HepG2 (cell line): ENCODE measurements at regions not wholly inside any gene's neighbourhood (a gene's known extent, or its start where the extent isn't known, plus 50 kb on each side); places are given as distances from the start of the nearest gene placed in this dataset.

Experiments
- ATAC-seq: fragments of 200-7000 bp; cut with Tn5 transposase; 3 replicates; pipeline ENCODE4 v1.9.1; 2020; ENCODE audit warnings: mild to moderate bottlenecking, moderate library complexity
- BruUV-seq: library from RNA; stranded (reverse); fragments of 400-500 nt; replicated peaks from 2 replicates; lab custom pipeline; 2021; lab: Mats Ljungman, UMichigan
- CTCF ChIA-PET: fragments of 300-600 bp; formaldehyde crosslinking; extraction: SDS; loops from one replicate; lab custom pipeline; 2021; ENCODE audit warnings: low total read pairs, inconsistent platforms, low intra/inter-chr PET ratio; lab: Yijun Ruan, JAX
- POLR2A ChIA-PET: fragments of 350-600 bp; sonication (Branson Sonifier 250); formaldehyde crosslinking; loops from one replicate; lab custom pipeline; 2020; ENCODE audit warnings: antibody characterized with exemption, inconsistent platforms; lab: Yijun Ruan, JAX
- DNase-seq: peaks from one replicate; pipeline ENCODE4 v3.0.0-alpha.2; 2015; ENCODE audit warnings: low spot score
- FAIRE-seq: peaks from 3 replicates; lab custom pipeline; 2011; peaks lifted over from hg19 to GRCh38; lab: Jason Lieb, UNC
- H2AFZ ChIP-seq: one replicate; pipeline ENCODE4 v1.6.1; 2011; ENCODE audit warnings: low read length, inconsistent platforms
- H3K27ac ChIP-seq: fragments of 300-600 bp; 3 replicates; pipeline ENCODE4 v1.8.0; 2011; ENCODE audit warnings: mixed run types, mild to moderate bottlenecking, mixed read lengths, low read length, inconsistent platforms; ENCODE audit not compliant: insufficient read depth; ENCODE audit errors: extremely low read length
- H3K27me3 ChIP-seq, 2 experiments: fragments of 200-600 bp in 1 of 2; 2 replicates in 1 of 2; 3 replicates in 1 of 2; pipeline versions ENCODE4 v1.6.0 to v1.8.0; 2011; ENCODE audit warnings: low read length in 2 of 2, mild to moderate bottlenecking in 2 of 2, moderate library complexity in 2 of 2, inconsistent platforms in 1 of 2; ENCODE audit not compliant: insufficient read depth in 2 of 2, control insufficient read depth in 1 of 2
- H3K36me3 ChIP-seq, 2 experiments: fragments of 200-600 bp in 1 of 2; replicated peaks in 1 of 2; 2 replicates in 1 of 2; 3 replicates in 1 of 2; pipeline versions ENCODE4 v1.5.1 to v1.8.0; 2011; ENCODE audit warnings: low read length in 2 of 2, inconsistent platforms in 1 of 2; ENCODE audit not compliant: insufficient read depth in 2 of 2, control insufficient read depth in 1 of 2
- H3K4me1 ChIP-seq: 2 replicates; pipeline ENCODE4 v1.5.1; 2012; ENCODE audit warnings: low read length, inconsistent platforms; ENCODE audit not compliant: insufficient read depth
- H3K4me2 ChIP-seq: 2 replicates; pipeline ENCODE4 v1.6.0; 2011; ENCODE audit warnings: low read depth, low read length, inconsistent platforms
- H3K4me3 ChIP-seq, 3 experiments: fragments of 200-600 bp in 1 of 3; sonication (generic), shearing (Covaris generic) in 1 of 3; replicated peaks in 1 of 3; 2 replicates each; pipeline ENCODE4 v1.5.1; 2011 to 2016; ENCODE audit warnings: low read length in 3 of 3, inconsistent platforms in 2 of 3, low read depth in 2 of 3, mild to moderate bottlenecking in 2 of 3, control low read depth in 1 of 3, mixed read lengths in 1 of 3; ENCODE audit not compliant: insufficient read depth in 1 of 3
- H3K79me2 ChIP-seq: one replicate; pipeline ENCODE4 v1.6.1; 2011; ENCODE audit warnings: low read length, inconsistent platforms; ENCODE audit not compliant: insufficient read depth
- H3K9ac ChIP-seq: 2 replicates; pipeline ENCODE4 v1.6.0; 2011; ENCODE audit warnings: mild to moderate bottlenecking, low read depth, low read length, inconsistent platforms; ENCODE audit not compliant: insufficient read depth
- H3K9me3 ChIP-seq: 2 replicates; pipeline ENCODE4 v1.5.1; 2012; ENCODE audit warnings: mild to moderate bottlenecking, low read length
- H4K20me1 ChIP-seq: 2 replicates; pipeline ENCODE4 v1.6.0; 2011; ENCODE audit warnings: inconsistent platforms, mild to moderate bottlenecking, low read length, moderate library complexity; ENCODE audit not compliant: insufficient read depth
- EEA1 ChIP-seq: sonication (generic); formaldehyde crosslinking; IDR thresholded peaks from 2 replicates; pipeline ENCODE4 v1.5.1; 2020; ENCODE audit warnings: mild to moderate bottlenecking, missing genetic modification reagents, borderline replicate concordance
- FOSL1 ChIP-seq: sonication (generic); formaldehyde crosslinking; IDR thresholded peaks from 2 replicates; pipeline ENCODE4 v1.9.0; 2021; ENCODE audit warnings: missing genetic modification reagents, borderline replicate concordance
- GPN1 ChIP-seq: sonication (generic); formaldehyde crosslinking; IDR thresholded peaks from 2 replicates; pipeline ENCODE4 v1.5.1; 2020; ENCODE audit warnings: missing genetic modification reagents, borderline replicate concordance
- KDM3A ChIP-seq: IDR thresholded peaks from 2 replicates; pipeline ENCODE4 v1.6.1; 2018; ENCODE audit warnings: low read depth, missing compliant biosample characterization
- XRCC5 ChIP-seq: fragments of 200-400 bp; formaldehyde crosslinking; optimal IDR thresholded peaks from 2 replicates; pipeline ENCODE3; 2017; ENCODE audit warnings: mild to moderate bottlenecking, low read length
- ZBTB42 ChIP-seq: sonication (generic); formaldehyde crosslinking; IDR thresholded peaks from 2 replicates; pipeline ENCODE4 v1.5.0; 2020; ENCODE audit warnings: mild to moderate bottlenecking, missing genetic modification reagents
- ZNF484 ChIP-seq: sonication (generic); formaldehyde crosslinking; IDR thresholded peaks from 2 replicates; pipeline ENCODE4 v1.5.1; 2020; ENCODE audit warnings: mild to moderate bottlenecking, low read depth, missing genetic modification reagents, borderline replicate concordance
- ZNF513 ChIP-seq: sonication (generic); formaldehyde crosslinking; conservative IDR thresholded peaks from 2 replicates; pipeline ENCODE4 v1.5.0; 2020; ENCODE audit warnings: missing genetic modification reagents
- ZNF800 ChIP-seq: sonication (generic); formaldehyde crosslinking; IDR thresholded peaks from 2 replicates; pipeline ENCODE4 v1.4.0; 2020; ENCODE audit warnings: missing genetic modification reagents
- in situ Hi-C: cut with HindIII; loops from 2 replicates; pipeline ENCODE4 v1.10.0; 2017; ENCODE audit warnings: low pct_unique_long_range_greater_than_20kb; ENCODE audit not compliant: extremely low pct_ligation_motif_present
- intact Hi-C: fragments of 100-400 bp; cut with micrococcal nuclease; formaldehyde crosslinking; loops from one replicate; pipeline ENCODE4 v1.10.0; 2022; ENCODE audit not compliant: unreplicated experiment

- Histone ChIP-seq H3K4me2 (no peak overlapping the region), H3K36me3 (no peaks in the 10 kb centered on the region), H2AFZ (no peak overlapping the region), H3K9ac (no peak overlapping the region), H3K4me1 (no peaks in the 10 kb centered on the region), H3K27me3 (no peaks in the 10 kb centered on the region), H3K9me3 (no peaks in the 10 kb centered on the region; the same call in 1 of the 2 replicates), H3K4me3 (no peak overlapping the region), H3K27ac (no peak overlapping the region), H4K20me1 (no peaks in the 10 kb centered on the region), H3K79me2 (no peaks in the 10 kb centered on the region)
- TF ChIP-seq FOSL1 (CRISPR knock-in tag): no peak
- no peak for TF ChIP-seq ZNF484 (CRISPR knock-in tag)
- no peak for TF ChIP-seq ZNF800 (CRISPR knock-in tag)
- TF ChIP-seq ZBTB42 (CRISPR knock-in tag): no peak
- no peak for TF ChIP-seq EEA1 (CRISPR knock-in tag)
- TF ChIP-seq XRCC5: no peak
- no peak for TF ChIP-seq ZNF513 (CRISPR knock-in tag)
- no peak for TF ChIP-seq GPN1 (CRISPR knock-in tag)
- no peak for TF ChIP-seq KDM3A
- in situ Hi-C loops (no loop called here), intact Hi-C loops (no loop called here)
- CTCF ChIA-PET: no interaction called here
- ATAC-seq (no peak), FAIRE-seq (no peak), DNase-seq (no peak)
- POLR2A ChIA-PET: no interaction called here
- no TSS peak for BruUV-seq
Observed at GRCh38 chr7:24419511-24419910, 135.5 kb downstream of the NPY start.
